ENCODE measurements at regions not wholly inside any gene's neighbourhood (a gene's known extent, or its start where the extent isn't known, plus 50 kb on each side); places are given as distances from the start of the nearest gene placed in this dataset.

DNA sequence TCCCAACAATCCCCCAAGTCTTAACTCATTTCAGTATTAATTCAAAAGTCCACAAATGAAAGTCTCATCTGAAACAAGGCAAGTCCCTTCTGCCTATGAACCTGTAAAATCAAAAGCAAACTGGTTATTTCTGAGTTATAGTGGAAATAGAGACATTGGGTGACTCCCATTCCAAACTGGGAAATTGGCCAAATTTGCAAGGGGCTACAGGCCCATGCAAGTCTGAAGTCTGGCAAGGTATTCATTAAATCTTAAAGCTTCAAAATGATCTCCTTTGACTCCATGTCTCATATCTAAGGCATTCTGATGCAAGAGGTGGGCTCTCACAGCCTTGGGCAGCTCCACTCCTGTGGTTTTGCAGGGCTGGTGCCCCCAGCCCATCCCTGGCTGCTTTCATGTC is 167.9 kb downstream of the HTR1A start:
- no peaks in the 10 kb centered on the region for H3K4me1 Mint-ChIP-seq (ENCODE audit: low read depth, unreplicated experiment)
- H3K27ac Mint-ChIP-seq (ENCODE audit: unreplicated experiment): no peak overlapping the region
- no peak for DNase-seq
- CTCF ChIA-PET: no interaction called here
- H3K36me3 Mint-ChIP-seq (ENCODE audit: insufficient read depth, unreplicated experiment): no peaks in the 10 kb centered on the region
- H3K27me3 Mint-ChIP-seq (ENCODE audit: unreplicated experiment): no peaks in the 10 kb centered on the region
- no peak overlapping the region for H3K4me3 Mint-ChIP-seq (ENCODE audit: low read depth, unreplicated experiment)
- H3K9me3 Mint-ChIP-seq (ENCODE audit: low read depth, unreplicated experiment): peaks cover 19% of the 10 kb centered on the region
- TF ChIP-seq, protein P1, sequence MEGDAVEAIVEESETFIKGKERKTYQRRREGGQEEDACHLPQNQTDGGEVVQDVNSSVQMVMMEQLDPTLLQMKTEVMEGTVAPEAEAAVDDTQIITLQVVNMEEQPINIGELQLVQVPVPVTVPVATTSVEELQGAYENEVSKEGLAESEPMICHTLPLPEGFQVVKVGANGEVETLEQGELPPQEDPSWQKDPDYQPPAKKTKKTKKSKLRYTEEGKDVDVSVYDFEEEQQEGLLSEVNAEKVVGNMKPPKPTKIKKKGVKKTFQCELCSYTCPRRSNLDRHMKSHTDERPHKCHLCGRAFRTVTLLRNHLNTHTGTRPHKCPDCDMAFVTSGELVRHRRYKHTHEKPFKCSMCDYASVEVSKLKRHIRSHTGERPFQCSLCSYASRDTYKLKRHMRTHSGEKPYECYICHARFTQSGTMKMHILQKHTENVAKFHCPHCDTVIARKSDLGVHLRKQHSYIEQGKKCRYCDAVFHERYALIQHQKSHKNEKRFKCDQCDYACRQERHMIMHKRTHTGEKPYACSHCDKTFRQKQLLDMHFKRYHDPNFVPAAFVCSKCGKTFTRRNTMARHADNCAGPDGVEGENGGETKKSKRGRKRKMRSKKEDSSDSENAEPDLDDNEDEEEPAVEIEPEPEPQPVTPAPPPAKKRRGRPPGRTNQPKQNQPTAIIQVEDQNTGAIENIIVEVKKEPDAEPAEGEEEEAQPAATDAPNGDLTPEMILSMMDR (IDR thresholded peaks at IDR 0.05; ENCODE audit: unreplicated experiment): no peak
- no TSS peak for BruUV-seq (replicated peaks)
- intact Hi-C loops (cut with micrococcal nuclease; ENCODE audit: unreplicated experiment): no loop called here

DNA sequence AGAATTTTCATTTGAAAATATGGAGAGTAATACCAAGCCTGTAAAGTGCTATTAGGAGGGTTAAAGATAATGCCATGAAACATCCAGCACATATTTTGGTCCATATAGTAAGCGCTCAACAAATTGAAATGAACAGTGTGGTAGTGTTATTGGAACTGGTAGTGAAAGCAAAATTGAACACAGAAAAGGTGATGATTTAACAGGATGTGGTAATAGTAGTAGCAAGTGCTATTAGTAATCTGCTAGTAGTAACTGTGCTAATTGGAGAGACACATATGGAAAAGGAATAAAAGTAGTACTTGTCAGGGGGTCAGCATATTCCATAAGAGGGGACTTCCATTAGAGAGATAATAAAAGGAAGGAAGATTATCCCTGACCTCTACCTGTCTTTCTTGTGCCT is 187.3 kb downstream of the HTR1A start:
- intact Hi-C loops (cut with micrococcal nuclease; ENCODE audit: unreplicated experiment): no loop called here
- BruUV-seq (replicated peaks): no TSS peak
- TF ChIP-seq, protein P1 (IDR thresholded peaks at IDR 0.05; ENCODE audit: unreplicated experiment): no peak
- Mint-ChIP-seq H3K36me3 (ENCODE audit: insufficient read depth, unreplicated experiment) (no peaks in the 10 kb centered on the region), H3K9me3 (ENCODE audit: low read depth, unreplicated experiment) (peaks cover 3% of the 10 kb centered on the region), H3K4me1 (ENCODE audit: low read depth, unreplicated experiment) (no peaks in the 10 kb centered on the region), H3K4me3 (ENCODE audit: low read depth, unreplicated experiment) (no peak overlapping the region), H3K27me3 (ENCODE audit: unreplicated experiment) (no peaks in the 10 kb centered on the region), H3K27ac (ENCODE audit: unreplicated experiment) (no peak overlapping the region)
- CTCF ChIA-PET: no interaction called here
- DNase-seq: no peak

DNA sequence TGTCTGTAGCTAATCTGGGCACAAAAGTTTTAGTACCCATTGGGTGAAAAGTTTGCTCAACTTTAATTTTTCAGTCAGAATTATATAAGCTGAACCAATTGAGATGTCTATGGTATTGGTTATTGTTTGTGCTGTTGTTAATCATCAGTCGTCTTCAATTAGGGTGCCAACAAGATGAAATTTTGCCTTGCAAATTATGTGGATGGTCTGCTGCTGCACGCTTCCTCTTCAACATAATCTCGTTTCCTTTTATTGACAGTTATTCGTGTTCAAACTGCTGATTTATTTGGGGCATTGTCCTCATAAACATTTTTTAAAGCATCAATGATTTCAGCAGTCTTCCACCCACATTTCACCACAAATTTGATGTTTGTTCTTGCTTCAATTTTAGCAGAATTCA is 194.0 kb downstream of the HTR1A start:
- BruUV-seq (replicated peaks): no TSS peak
- H3K27me3 Mint-ChIP-seq (ENCODE audit: unreplicated experiment): no peaks in the 10 kb centered on the region
- no peak overlapping the region for H3K27ac Mint-ChIP-seq (ENCODE audit: unreplicated experiment)
- intact Hi-C loops (cut with micrococcal nuclease; ENCODE audit: unreplicated experiment): no loop called here
- CTCF ChIA-PET: no interaction called here
- TF ChIP-seq, protein P1 (IDR thresholded peaks at IDR 0.05; ENCODE audit: unreplicated experiment): no peak
- no peak overlapping the region for H3K4me3 Mint-ChIP-seq (ENCODE audit: low read depth, unreplicated experiment)
- no peaks in the 10 kb centered on the region for H3K4me1 Mint-ChIP-seq (ENCODE audit: low read depth, unreplicated experiment)
- DNase-seq: no peak
- H3K9me3 Mint-ChIP-seq (ENCODE audit: low read depth, unreplicated experiment): peaks cover 5% of the 10 kb centered on the region
- H3K36me3 Mint-ChIP-seq (ENCODE audit: insufficient read depth, unreplicated experiment): no peaks in the 10 kb centered on the region

DNA sequence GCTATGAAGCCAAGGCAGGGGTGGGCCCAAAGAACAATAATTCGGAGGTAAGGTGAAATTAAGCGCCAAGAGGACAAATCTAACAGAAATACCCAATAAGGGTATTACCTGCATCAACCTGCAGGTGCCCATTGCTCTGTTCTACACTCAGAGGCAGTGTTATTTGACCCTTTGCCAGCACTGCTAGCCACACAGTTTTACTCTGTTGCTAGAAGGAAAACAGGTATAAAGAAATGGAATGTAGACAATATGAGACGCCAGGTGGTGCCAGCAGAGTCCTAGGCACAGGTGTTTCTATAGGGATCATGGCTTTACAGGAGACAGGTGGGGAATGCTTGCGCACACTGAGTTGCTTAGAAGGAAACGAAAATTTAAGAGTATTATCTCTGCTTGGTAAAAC is 201.3 kb downstream of the HTR1A start:
- Mint-ChIP-seq H3K4me1 (ENCODE audit: low read depth, unreplicated experiment) (no peaks in the 10 kb centered on the region), H3K27me3 (ENCODE audit: unreplicated experiment) (no peaks in the 10 kb centered on the region), H3K36me3 (ENCODE audit: insufficient read depth, unreplicated experiment) (no peaks in the 10 kb centered on the region), H3K4me3 (ENCODE audit: low read depth, unreplicated experiment) (no peak overlapping the region), H3K9me3 (ENCODE audit: low read depth, unreplicated experiment) (peaks cover 6% of the 10 kb centered on the region), H3K27ac (ENCODE audit: unreplicated experiment) (no peak overlapping the region)
- DNase-seq: no peak
- intact Hi-C loops (cut with micrococcal nuclease; ENCODE audit: unreplicated experiment): no loop called here
- TF ChIP-seq, protein P1 (IDR thresholded peaks at IDR 0.05; ENCODE audit: unreplicated experiment): no peak
- CTCF ChIA-PET: no interaction called here
- BruUV-seq (replicated peaks): no TSS peak

All from Calu3 (cell line).